ENCODE measurements at regions not wholly inside any gene's neighbourhood (a gene's known extent, or its start where the extent isn't known, plus 50 kb on each side); places are given as distances from the start of the nearest gene placed in this dataset.
"Not testable (repeated sequence)": the region's sequence is repeated elsewhere in the genome, so short reads cannot be mapped to it uniquely, and the experiment has no call there.

- DNase-seq = no peak
Observed at GRCh38 chr1:245023222-245023621, 131.6 kb upstream of the KIF26B start.

GRCh38 chr1:245019910-245020486 is 134.8 kb upstream of the KIF26B start:
- DNase-seq = no peak

- DNase-seq = no peak
Observed at GRCh38 chr1:245016700-245017099, 138.1 kb upstream of the KIF26B start.

GRCh38 chr1:245015031-245015430 is 139.8 kb upstream of the KIF26B start:
- DNase-seq = no peak

- DNase-seq = no peak
Observed at GRCh38 chr1:245014247-245015029, 140.3 kb upstream of the KIF26B start.

- no peak for DNase-seq
Observed at GRCh38 chr1:245010018-245010614, 144.7 kb upstream of the KIF26B start.

- DNase-seq = no peak
Observed at GRCh38 chr1:245008761-245009160, 144.4 kb upstream of the HNRNPU start.

GRCh38 chr1:245007852-245008251 is 143.5 kb upstream of the HNRNPU start:
- no peak for DNase-seq

- DNase-seq = no peak
Observed at GRCh38 chr1:245003246-245003645, 138.9 kb upstream of the HNRNPU start.

- no peak for DNase-seq
Observed at GRCh38 chr1:245001252-245001651, 136.9 kb upstream of the HNRNPU start.

GRCh38 chr1:245000872-245001188 is 136.5 kb upstream of the HNRNPU start:
- no peak for DNase-seq

GRCh38 chr1:244999644-245000043 is 135.3 kb upstream of the HNRNPU start:
- DNase-seq = not testable (repeated sequence)

- no peak for DNase-seq
Observed at GRCh38 chr1:244998717-244999346, 134.5 kb upstream of the HNRNPU start.

GRCh38 chr1:244995602-244996400 is 131.5 kb upstream of the HNRNPU start:
- no peak for DNase-seq

GRCh38 chr1:244992833-244993232 is 128.5 kb upstream of the HNRNPU start:
- DNase-seq = no peak

GRCh38 chr1:244989813-244990212 is 125.5 kb upstream of the HNRNPU start:
- DNase-seq = no peak

GRCh38 chr1:244988521-244988920 is 124.2 kb upstream of the HNRNPU start:
- no peak for DNase-seq

- no peak for DNase-seq
Observed at GRCh38 chr1:244980605-244981004, 116.3 kb upstream of the HNRNPU start.

- DNase-seq = no peak
Observed at GRCh38 chr1:244974550-244974949, 110.2 kb upstream of the HNRNPU start.

- no peak for DNase-seq
Observed at GRCh38 chr1:244974106-244974505, 109.8 kb upstream of the HNRNPU start.

- DNase-seq = no peak
Observed at GRCh38 chr1:244971552-244972216, 107.3 kb upstream of the HNRNPU start.

GRCh38 chr1:244970744-244971551 is 106.6 kb upstream of the HNRNPU start:
- peak; percentile 95 for DNase-seq

Data from CD4-positive, alpha-beta T cell treated with Interleukin-15 for 1 hour (primary cell).